Tibial nerve (tissue), 4 donors: ENCODE measurements at regions not wholly inside any gene's neighbourhood (a gene's known extent, or its start where the extent isn't known, plus 50 kb on each side); places are given as distances from the start of the nearest gene placed in this dataset.

Experiments used
- DNase-seq, 2 donors: peaks; one replicate each; pipeline ENCODE4 v3.0.0-alpha.2; 2019; ENCODE audit warnings: low spot score in 2 of 2
- H3K27ac ChIP-seq, 4 donors: fragments of 200-600 bp; sonication (generic) in 3 of 4; one replicate each; pipeline ENCODE4 v1.5.1; 2017 to 2019; ENCODE audit warnings: mild to moderate bottlenecking in 1 of 4
- H3K27me3 ChIP-seq, 2 donors: fragments of 200-600 bp; sonication (generic) in 1 of 2; one replicate each; pipeline versions ENCODE4 v1.5.1 to v1.6.0; 2017 to 2019
- H3K36me3 ChIP-seq, 3 donors: fragments of 200-600 bp; sonication (generic); one replicate each; pipeline ENCODE4 v1.5.1; 2018 to 2019
- H3K4me1 ChIP-seq, 4 donors: fragments of 200-600 bp; sonication (generic) in 3 of 4; one replicate each; pipeline ENCODE4 v1.5.1; 2017 to 2019
- H3K4me3 ChIP-seq, 4 donors: fragments of 200-600 bp; sonication (generic) in 3 of 4; one replicate each; pipeline ENCODE4 v1.5.1; 2017 to 2019; ENCODE audit warnings: mild to moderate bottlenecking in 1 of 4, moderate library complexity in 1 of 4
- H3K9me3 ChIP-seq, 4 donors: fragments of 200-600 bp; sonication (generic) in 3 of 4; one replicate each; pipeline ENCODE4 v1.5.1; 2017 to 2019
- EP300 ChIP-seq, 2 donors: sonication (generic); formaldehyde crosslinking; IDR thresholded peaks; one replicate each; pipeline ENCODE4 v1.6.1; 2017; ENCODE audit warnings: antibody characterized with exemption in 2 of 2, mild to moderate bottlenecking in 1 of 2
- POLR2A ChIP-seq, 2 donors: fragments of 450-650 bp; IDR thresholded peaks; one replicate each; pipeline ENCODE4 v1.6.1; 2017; ENCODE audit warnings: antibody characterized with exemption in 2 of 2, mild to moderate bottlenecking in 2 of 2, moderate library complexity in 2 of 2
- WGBS, 2 donors: methylation state at CpG; one replicate each; pipeline ENCODE4 v1.1.5; 2018; 5-methylcytosine and 5-hydroxymethylcytosine counted together
- TF ChIP-seq, protein P1 (sequence below), 5 experiments: fragments of 200-600 bp in 3 of 5; fragments of 450-650 bp in 2 of 5; sonication (generic) in 3 of 5; IDR thresholded peaks; one replicate each; pipeline ENCODE4 v1.5.1; 2016 to 2019; ENCODE audit warnings: antibody characterized with exemption in 5 of 5, mild to moderate bottlenecking in 3 of 5, moderate library complexity in 2 of 5

DNA sequence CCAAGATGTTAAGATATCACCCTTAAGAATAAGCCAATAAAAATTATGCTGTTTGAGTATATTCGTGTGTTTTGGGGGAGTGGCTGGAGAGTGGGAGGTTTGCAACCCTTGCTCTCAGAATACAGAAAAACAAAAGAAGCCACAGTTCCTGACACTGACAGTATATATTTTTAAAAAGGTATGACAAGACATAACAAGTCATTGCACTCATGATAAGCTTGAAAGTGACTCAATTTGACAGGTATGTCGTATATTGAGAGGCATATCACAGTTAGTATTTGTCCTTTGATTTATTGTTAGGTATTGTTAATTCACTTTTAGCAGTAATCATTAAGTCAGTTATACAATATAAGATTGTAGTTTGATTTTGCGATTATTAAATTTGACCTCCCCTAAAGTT is 73.1 kb upstream of the TSC22D2 start:
- H3K36me3 ChIP-seq: no peaks in the 10 kb centered on the region
- H3K4me1 ChIP-seq: no peaks in the 10 kb centered on the region
- H3K27ac ChIP-seq: no peak overlapping the region
- no peak overlapping the region for H3K4me3 ChIP-seq
- H3K9me3 ChIP-seq: peaks cover 0 to 11% (median 3%) of the 10 kb centered on the region in 4 donors
- H3K27me3 ChIP-seq: no peaks in the 10 kb centered on the region
- WGBS, 2 donors: 55 to 65% methylated on average over 3 of the region's 3 CpGs
- no peak for DNase-seq
- TF ChIP-seq, protein P1, sequence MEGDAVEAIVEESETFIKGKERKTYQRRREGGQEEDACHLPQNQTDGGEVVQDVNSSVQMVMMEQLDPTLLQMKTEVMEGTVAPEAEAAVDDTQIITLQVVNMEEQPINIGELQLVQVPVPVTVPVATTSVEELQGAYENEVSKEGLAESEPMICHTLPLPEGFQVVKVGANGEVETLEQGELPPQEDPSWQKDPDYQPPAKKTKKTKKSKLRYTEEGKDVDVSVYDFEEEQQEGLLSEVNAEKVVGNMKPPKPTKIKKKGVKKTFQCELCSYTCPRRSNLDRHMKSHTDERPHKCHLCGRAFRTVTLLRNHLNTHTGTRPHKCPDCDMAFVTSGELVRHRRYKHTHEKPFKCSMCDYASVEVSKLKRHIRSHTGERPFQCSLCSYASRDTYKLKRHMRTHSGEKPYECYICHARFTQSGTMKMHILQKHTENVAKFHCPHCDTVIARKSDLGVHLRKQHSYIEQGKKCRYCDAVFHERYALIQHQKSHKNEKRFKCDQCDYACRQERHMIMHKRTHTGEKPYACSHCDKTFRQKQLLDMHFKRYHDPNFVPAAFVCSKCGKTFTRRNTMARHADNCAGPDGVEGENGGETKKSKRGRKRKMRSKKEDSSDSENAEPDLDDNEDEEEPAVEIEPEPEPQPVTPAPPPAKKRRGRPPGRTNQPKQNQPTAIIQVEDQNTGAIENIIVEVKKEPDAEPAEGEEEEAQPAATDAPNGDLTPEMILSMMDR (IDR thresholded peaks at IDR 0.05): no peak
- TF ChIP-seq POLR2A (IDR thresholded peaks at IDR 0.05): no peak
- no peak for TF ChIP-seq EP300 (IDR thresholded peaks at IDR 0.05)

DNA sequence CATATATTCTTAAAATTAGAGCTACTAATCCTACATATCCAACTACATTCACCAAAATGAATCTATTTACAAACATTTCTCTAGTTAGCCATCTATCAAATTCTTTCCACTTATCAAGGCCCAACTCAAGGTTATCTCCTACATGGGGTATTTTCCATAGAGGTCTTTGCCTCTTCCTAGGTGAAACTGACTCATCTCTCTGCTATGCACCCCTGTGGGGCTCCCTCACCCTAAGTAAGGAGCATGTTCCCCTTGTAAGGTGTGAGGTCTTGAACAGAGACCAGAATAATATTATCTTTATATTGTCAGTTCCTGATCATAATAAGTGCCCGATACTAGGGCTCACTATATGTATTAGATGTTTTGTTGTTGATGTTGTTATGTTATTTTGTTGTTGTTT is 74.6 kb upstream of the TSC22D2 start:
- H3K36me3 ChIP-seq: no peaks in the 10 kb centered on the region
- H3K27ac ChIP-seq: no peak overlapping the region
- H3K27me3 ChIP-seq: no peaks in the 10 kb centered on the region
- no peak for TF ChIP-seq POLR2A (IDR thresholded peaks at IDR 0.05)
- peaks cover 0 to 10% (median 3%) of the 10 kb centered on the region in 4 donors for H3K9me3 ChIP-seq
- WGBS, 2 donors: 97 to 100% methylated on average over 1 of the region's 1 CpG
- H3K4me3 ChIP-seq: no peak overlapping the region
- no peak for DNase-seq
- no peaks in the 10 kb centered on the region for H3K4me1 ChIP-seq

DNA sequence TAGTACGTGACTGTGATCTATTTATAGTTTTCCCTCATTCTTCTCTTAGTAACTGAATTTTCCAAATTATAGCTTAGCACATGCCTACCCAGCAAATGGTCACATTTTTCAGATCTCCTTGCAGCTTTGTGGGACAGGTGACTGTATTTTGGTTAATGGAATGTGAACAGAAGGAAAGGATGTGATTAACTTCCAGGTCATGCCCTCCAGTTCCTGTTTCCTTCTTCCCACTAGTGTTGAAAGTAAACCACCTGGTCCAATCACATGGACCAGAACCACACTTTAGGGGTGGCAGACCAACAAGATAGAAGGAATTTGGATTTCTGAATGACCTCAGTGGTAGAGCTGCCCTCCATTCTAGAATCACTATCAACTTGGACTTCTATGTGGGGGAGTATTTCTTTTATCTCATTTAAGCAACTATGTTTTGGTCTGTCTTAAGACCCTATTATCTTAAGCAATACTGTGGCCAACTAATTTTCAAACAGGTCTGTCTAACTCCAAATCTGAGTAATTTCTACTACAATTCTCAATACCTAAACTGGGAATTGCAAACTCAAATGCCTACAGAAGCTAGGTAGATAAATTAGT is 76.0 kb upstream of the TSC22D2 start:
- Histone ChIP-seq H3K9me3 (no peaks in the 10 kb centered on the region), H3K36me3 (no peaks in the 10 kb centered on the region), H3K4me1 (no peaks in the 10 kb centered on the region), H3K4me3 (no peak overlapping the region), H3K27ac (no peak overlapping the region), H3K27me3 (no peaks in the 10 kb centered on the region)
- DNase-seq: no peak
- TF ChIP-seq POLR2A (IDR thresholded peaks at IDR 0.05): no peak
- TF ChIP-seq, protein P1 (IDR thresholded peaks at IDR 0.05): no peak
- TF ChIP-seq EP300 (IDR thresholded peaks at IDR 0.05): no peak
- 55 to 73% methylated on average over 1 of the region's 1 CpG for WGBS, 2 donors

DNA sequence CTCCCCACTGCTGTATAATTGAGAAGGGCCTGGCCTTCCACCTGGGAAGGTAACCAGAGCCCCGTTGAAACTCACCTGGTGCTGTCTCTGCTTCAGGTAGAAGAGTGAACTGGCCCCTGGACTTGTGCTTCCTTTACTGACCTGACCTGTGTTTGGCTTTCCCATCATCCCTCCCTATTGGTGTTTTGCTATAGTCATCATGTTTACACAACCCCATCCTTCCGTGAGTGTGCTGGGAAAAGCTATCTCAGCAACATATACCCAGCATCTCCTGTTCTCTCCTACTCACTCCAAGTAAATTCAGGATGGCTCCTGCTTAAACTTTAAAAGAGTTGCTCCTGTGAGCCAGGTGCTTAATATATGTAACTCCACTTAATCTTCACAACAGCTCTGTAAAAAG is 77.2 kb upstream of the TSC22D2 start:
- Histone ChIP-seq H3K9me3 (no peaks in the 10 kb centered on the region), H3K4me3 (no peak overlapping the region), H3K36me3 (no peaks in the 10 kb centered on the region), H3K27ac (no peak overlapping the region), H3K4me1 (no peaks in the 10 kb centered on the region), H3K27me3 (no peaks in the 10 kb centered on the region)
- DNase-seq: no peak
- TF ChIP-seq EP300 (IDR thresholded peaks at IDR 0.05) (no peak), POLR2A (IDR thresholded peaks at IDR 0.05) (no peak)
- TF ChIP-seq, protein P1 (IDR thresholded peaks at IDR 0.05): no peak
- WGBS, 2 donors: 84 to 85% methylated on average over 2 of the region's 2 CpGs

DNA sequence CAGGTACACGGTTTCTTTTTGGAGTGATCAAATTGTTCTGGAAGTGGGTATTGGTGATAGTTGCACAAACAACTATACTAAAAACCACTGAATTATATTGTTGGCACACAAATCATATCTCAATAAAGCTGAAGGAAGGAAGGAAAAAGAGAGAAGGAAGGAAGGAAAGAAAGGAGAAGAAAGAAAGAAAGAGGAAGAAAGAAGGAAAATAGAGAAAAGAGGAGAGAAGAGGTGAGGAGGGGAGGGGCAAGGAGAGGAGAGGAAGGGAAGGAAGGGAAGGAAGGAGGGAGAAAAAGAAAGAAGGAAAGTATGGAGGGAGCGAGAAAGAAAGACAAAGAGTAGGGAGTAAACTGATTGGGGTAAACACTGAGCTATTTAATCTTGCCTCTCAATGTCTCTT is 77.9 kb upstream of the TSC22D2 start:
- no peak for DNase-seq
- H3K27ac ChIP-seq: no peak overlapping the region
- TF ChIP-seq POLR2A (IDR thresholded peaks at IDR 0.05) (no peak), EP300 (IDR thresholded peaks at IDR 0.05) (no peak)
- TF ChIP-seq, protein P1 (IDR thresholded peaks at IDR 0.05): no peak
- H3K36me3 ChIP-seq: no peaks in the 10 kb centered on the region
- no peak overlapping the region for H3K4me3 ChIP-seq
- 92 to 94% methylated on average over 2 of the region's 2 CpGs for WGBS, 2 donors
- H3K4me1 ChIP-seq: no peaks in the 10 kb centered on the region
- no peaks in the 10 kb centered on the region for H3K9me3 ChIP-seq
- no peaks in the 10 kb centered on the region for H3K27me3 ChIP-seq

DNA sequence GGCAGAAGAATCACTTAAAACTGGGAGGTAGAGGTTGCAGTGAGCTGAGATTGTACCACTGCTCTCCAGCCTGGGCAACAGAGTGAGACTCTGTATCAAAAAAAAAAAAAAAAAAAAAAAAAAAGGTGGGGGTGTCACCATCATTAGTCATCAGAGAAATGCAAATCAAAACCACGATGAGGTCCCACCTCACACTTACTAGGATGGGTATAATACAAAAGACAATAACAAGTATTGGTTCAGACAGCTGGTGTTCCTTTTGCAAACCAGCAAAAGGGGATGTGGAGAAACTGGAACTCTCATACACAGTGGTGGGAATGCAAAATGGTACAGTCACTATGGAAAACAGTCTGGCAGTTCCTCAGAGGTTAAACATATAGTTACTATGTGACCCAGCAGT is 78.7 kb upstream of the TSC22D2 start:
- no peaks in the 10 kb centered on the region for H3K27me3 ChIP-seq
- no peaks in the 10 kb centered on the region for H3K4me1 ChIP-seq
- TF ChIP-seq EP300 (IDR thresholded peaks at IDR 0.05) (no peak), POLR2A (IDR thresholded peaks at IDR 0.05) (no peak)
- TF ChIP-seq, protein P1 (IDR thresholded peaks at IDR 0.05): no peak
- H3K4me3 ChIP-seq: no peak overlapping the region
- DNase-seq: no peak
- no peaks in the 10 kb centered on the region for H3K36me3 ChIP-seq
- no peaks in the 10 kb centered on the region for H3K9me3 ChIP-seq
- no peak overlapping the region for H3K27ac ChIP-seq
- WGBS, 2 donors: 90 to 95% methylated on average over 1 of the region's 1 CpG
